Embryonic facial prominence (tissue), 1 donor: ENCODE measurements at regions not wholly inside any gene's neighbourhood (a gene's known extent, or its start where the extent isn't known, plus 50 kb on each side); places are given as distances from the start of the nearest gene placed in this dataset.
"Not testable (repeated sequence)": the region's sequence is repeated elsewhere in the genome, so short reads cannot be mapped to it uniquely, and the experiment has no call there.

ENCODE experiments used
- DNase-seq: peaks from one replicate; pipeline ENCODE4 v3.0.0-alpha.2; 2016; ENCODE audit errors: extremely low spot score

DNA sequence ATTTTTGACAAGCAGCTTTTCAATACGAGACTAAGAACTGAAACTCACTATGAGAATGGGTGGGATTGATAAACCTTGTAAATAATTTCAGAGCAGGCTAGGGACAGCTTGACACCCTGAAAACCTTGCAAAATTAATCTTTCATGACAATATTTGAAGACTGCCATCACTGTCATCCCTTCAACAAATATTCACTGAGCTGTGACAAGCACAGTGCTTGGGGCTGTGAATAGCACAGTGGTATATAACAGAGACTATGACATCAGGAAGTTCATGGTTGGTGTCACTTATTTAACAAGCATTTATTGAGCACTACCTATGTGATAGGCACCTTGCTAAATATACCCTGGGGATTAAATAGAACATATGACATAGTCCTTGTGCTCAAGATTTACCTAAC is 741.0 kb upstream of the RIOK2 start:
- DNase-seq, result no peak

DNA sequence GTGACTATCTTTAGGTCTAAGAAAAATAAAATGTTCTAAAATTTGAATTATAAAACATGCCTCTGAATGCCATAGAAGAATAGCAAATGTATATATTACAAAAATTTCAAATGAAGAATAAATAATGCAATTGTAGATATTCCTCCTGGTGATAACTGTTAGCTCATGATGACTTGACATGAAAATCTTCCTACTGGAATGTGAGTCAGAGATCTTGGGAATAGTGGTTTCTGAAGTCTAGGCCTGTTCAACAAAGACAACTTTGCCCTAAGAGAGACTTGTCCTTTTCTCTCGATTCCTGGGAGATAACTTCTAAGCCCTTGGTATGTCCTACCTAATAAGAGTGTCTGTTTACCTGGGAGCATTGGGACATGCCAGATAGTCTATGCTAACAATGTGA is 746.3 kb upstream of the RIOK2 start:
- no peak for DNase-seq

DNA sequence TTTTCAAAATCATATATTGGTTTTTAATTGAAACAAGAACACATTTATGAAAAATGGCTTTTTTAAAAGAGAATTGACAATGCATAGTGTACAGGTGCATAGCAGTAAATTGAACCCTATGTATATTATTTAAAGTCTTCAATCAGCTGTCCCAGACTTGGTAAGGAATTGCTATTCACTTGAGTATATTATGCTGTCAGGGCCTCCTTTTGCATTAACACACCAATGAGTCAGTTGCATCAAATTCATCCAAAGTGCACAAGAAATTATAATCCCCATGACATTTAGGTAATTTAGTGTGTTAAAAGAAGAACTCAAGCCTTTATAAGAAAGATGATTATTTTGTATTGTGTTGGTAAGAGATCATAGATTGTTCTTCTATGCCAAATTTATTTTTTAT is 748.8 kb upstream of the RIOK2 start:
- DNase-seq, result no peak

DNA sequence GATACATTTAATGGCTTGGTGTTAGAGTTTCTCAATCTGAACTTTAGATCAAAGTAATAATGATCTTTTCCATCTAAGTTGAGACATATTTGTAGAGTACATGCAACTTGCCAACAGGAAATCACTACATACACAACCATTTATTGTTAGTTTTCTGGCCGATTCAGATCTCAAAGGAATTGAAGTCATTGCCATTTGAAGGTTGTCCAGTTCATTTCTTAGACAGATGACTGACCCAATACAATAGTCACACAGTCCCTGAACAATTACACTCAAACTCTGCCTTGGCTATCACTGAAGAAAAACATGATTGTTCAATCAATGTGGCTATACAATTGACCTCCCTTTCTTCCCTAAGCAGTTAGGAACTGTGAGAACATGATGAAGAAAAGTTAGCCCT is 753.2 kb upstream of the RIOK2 start:
- no peak for DNase-seq

DNA sequence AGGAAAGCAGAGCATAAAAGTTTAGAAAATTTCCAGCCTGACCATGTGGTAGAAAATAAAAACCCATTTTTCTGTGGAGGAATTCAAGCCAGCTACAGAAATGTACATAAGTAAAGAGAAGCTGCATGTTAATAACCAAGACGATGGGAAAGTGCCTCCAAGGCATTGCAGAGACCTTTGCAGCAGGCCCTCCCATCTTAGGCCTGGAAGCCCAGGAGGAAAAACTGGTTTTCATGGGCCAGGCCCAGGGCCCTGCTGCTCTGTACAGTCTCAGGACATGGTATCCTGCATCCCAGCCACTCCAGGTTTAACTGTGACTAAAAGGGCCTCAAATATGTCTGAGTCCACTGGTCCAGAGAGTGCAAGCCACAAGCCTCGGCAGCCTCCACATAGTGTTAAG is 754.8 kb upstream of the RIOK2 start:
- DNase-seq, result no peak

DNA sequence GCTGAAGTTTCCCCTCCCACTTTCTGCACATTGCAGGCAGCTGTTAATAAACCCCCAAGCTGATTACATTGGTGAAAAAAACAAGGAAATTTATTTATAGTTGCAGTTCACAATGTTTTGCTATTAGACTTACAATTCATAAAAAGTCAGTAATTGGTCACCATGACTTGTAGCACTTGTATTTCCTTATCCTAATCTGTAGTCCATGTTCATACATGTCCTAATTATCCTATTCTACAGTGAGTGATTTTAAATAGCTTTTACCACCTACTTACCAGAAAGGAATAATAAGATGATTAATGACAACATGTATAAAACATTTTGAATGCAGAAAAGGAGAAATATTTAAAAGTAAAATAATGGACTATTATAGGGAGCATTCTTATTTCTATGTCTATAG is 760.0 kb upstream of the RIOK2 start:
- DNase-seq, result no peak

DNA sequence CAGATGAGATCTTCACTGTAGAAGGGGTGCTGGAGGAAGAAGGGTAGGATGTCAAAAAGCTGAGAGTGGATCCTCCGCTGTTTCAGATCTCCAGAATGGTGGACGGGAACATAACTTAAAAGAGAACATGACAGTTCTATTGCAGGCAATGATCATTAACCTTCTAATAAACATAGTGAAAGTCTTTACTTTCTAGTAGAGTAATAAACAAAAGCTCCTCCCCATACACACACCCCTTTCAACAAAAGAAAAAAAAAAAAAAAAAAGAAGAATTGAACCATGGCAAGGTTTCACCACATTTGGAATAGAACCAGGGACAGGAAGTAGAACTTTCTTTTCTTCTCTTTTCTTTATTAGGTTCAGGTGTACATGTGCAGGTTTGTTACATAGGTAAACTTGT is 768.1 kb upstream of the RIOK2 start:
- no peak for DNase-seq

DNA sequence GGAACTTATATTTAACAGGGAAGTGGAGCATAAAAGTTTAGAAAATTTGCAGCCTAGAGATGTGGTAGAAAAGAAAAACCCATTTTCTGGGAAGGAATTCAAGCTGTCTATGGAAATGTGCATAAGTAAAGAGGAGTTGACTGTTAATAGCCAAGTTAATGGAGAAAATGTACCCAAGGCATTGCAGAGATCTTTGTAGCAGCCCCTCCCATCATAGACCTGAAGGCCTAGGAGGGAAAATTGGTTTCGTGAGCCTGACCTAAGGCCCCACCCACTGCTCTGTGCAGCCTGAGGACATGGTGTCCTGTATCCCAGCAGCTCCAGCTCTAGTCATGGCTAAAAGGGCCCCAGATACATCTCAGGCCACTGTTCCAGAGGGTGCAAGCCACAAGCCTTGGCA is 772.4 kb upstream of the RIOK2 start:
- DNase-seq, result no peak

DNA sequence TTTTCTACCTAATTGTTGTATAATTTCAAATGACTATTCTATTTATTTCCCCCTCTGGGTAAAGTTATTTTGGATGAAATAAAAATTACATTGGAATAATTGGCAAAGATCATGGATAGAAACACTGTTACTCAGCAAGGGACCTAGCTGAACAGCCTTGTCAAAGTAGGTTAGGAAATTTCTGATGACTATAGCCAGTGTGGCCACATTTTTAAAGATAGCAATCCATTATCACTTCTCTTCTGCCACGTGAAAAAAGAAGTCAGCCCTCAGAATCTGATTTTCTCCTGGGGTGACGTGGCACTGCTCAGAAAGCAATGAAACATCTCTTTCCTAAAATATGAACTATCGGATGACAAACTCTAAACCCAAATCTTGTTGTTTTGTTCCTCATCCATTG is 784.2 kb upstream of the RIOK2 start:
- no peak for DNase-seq

DNA sequence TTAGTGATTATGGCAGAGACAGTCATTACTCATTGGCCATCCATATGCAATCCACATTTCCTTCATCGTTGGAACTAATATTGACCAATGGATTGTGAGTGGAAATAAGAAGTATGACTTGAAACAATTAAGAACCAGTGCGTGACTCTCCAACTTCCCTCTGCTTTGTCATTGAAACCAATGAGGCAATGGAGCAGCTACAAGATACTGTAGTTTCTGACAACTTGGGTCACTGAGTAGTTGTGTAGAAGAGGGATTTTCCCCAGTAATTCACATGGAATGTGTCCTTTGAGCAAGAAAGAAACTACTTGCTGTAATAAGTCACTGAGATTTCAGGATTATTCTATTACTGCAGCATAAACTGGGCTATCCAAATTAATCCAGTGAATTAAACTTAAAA is 785.3 kb upstream of the RIOK2 start:
- DNase-seq, result no peak

DNA sequence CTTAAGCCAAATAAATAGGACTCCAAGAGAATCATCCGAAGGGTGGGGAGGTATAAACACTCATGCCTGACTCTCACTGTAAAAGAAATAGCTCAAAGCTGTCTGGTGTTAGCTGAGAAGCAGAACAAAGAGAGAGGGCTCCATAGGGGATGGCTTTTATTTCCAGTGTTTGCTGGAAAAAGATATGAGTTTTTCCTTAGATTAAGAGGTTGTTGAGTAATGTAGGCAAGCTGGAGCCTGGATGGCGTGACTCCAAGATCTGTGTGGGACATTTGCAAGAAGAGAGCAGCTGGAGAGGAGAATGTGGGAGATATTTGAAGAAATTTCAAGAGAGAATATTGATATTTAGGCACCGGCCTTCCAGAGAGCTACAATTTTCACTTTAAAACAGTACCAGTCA is 793.7 kb upstream of the RGMB start:
- DNase-seq, result no peak

DNA sequence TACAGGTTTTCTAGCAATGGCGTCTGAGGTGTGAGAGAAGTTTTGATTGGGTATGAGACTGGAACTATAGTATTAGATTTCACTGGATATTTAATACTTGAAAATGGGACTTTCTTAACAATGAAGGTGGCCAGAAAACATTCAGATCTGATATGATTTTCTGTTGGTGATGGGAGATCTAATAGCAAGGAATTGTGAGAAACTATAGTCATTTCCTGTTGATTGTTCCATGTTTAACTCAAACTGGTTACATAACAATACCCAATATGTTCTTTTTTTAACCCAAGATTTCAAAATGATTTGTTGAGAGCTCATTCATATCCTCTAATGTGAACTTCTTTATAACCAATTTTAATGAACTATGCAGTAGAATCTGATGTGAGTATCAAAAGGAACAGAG is 793.2 kb upstream of the RGMB start:
- DNase-seq, result no peak

DNA sequence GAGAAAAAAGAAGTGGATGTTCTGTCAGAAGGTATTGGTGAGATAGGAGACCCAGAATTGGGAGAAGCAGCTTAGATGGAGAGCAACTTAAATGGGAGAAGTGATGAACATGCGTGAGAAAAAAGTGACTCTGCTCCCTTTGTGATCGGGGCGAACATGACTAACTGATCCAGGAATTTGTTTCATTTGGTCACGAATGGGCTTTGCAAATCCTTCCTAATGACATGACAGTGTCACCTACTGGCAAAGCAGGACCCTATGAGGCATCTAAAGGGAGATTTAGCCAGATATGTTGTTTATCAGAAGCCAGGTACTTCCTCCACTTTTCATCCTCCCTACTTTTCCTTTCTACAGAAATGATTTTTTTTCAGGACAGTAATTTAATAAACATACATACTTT is 787.4 kb upstream of the RGMB start:
- DNase-seq, result no peak

DNA sequence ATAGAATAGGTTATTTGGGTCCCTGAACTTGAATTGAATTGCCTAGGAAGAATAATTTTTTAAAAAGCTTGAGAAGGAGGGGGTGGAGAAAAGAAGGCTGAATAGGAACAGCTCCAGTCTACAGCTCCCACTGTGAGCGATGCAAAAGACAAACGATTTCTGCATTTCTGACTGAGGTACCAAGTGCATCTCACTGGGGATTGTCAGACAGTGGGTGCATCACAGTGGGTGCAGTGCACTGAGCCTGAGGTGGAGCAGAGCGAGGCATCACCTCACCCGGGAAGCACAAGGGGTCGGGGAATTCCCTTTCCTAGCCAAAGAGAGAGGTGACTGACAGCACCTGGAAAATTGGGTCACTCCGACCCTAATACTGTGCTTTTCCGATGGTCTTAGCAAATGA is 782.2 kb upstream of the RGMB start:
- no peak for DNase-seq

DNA sequence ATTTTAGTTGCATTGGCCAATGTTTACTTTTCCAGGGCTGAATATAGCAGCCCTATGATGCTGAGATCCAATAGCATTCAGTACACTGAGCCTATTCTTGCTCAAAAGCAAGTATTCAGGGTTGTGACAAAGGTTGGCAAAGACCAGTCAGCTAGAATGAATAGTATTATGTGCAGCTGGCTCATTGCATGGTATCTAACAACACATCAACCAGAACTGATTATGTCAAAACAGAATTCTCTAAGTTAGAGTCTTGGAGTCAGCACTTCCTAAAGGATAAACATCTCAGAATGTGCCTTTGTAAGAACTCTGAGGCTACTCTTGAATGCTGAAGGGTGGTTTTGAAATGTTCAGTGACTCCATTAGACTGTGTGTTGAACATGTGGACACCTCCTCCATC is 774.5 kb upstream of the RGMB start:
- DNase-seq, result no peak

DNA sequence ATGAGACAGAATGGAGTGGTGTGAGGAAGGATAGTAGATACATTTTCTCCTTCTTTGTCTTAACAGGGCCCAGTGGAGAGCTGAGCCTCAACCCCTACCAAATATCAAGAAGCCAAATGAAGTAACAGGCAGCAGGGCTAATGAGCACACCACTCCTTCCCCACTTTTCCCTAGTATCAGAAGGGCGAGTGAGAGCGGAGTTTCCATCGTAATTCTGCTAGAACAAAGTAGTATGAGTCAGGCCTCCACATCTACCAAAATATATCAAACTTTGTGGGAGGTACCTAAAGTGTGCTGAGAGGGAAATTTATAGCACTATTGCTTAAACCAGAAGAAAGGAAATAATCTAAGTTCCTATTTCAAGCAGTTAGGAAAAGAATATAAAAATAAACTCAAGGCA is 769.0 kb upstream of the RGMB start:
- no peak for DNase-seq

DNA sequence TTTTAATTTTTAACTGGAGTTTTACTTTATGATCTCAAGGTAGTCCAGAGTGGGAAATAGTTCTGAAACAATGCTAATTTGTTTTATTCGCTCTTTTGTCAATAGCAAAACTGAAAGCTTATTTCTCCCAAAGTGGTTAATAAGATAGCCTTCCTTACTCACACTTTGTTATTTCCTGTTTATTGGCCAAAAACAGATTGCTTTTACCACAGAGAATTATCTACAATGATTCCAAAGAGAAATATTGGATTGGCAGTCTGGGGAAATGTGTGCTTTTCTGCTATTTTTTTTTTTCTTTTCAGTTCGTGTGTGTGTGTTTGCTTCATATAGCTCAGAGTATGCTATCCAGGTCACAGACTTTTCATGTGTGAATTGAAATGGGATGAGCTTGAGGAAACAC is 756.7 kb upstream of the RGMB start:
- no peak for DNase-seq

DNA sequence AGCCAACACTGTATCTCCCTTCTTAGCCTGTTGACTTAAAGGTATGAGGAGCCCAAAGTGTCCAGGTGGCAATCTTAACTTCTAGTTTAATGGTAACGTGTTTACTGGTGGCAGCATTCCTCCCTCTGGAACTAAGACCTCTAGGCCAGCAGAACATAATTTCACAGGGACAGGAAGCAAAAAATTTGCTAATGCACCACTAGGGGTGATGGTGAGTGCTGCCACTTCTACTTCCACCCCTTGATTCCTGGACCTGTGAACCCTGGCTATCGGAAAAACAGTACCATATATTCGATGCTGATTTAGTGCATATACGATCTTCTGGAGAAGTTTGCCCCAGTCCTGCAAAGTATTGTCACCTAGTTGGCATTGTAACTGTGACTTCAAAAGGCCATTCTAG is 743.2 kb upstream of the RGMB start:
- not testable (repeated sequence) for DNase-seq

DNA sequence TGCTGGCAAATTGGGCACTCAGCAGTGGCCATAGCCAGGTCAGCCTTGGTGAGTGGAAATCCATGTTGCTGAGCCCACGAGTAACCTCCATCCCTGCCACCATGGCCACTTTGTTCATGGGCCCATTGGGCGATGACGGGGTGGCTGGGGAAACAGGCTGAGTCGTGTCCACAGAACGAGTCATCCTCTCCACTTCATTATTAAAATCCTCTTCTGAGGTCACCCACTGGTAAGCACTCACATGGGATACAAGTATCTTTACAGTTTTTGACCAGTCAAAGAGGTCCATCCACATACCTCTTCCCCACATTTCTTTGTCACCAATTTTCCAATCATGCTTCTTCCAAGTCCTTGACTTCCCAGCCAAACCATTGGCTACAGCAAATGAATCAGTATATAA is 742.4 kb upstream of the RGMB start:
- DNase-seq, result not testable (repeated sequence)

DNA sequence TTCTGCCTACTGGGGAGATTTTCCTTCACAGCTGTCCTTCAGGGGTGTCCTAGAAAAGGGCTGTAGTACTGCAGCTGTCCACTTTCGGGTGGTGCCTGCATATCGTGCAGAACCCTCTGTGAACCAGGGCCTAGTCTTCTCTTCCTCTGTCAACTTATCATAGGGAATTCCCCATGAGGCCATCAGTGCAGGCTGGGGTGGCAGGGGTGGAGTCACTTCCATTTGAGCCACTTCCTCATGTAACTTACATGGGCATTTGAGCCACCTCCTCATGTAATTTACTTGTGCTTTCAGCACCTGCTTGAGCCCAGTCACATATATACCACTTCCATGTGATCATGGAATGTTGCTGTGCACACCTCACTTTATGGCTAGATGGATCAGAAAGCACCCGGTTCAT is 742.0 kb upstream of the RGMB start:
- no peak for DNase-seq

DNA sequence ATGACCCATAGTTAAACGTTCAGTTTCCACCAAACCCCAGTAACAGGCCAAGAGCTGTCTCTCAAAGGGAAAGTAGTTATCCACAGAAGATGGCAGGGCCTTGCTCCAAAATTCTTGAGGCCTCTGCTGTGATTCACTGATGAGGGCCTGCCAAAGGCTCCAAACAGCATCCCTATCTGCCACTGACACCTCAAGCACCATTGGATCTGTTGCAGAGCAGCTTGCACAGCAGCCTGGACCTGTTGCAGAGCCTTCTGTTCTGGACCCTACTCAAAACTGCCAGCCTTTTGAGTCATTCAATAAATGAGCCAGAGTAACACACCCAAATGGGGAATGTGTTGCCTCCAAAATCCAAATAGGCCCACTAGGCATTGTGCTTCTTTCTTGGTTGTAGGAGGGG is 741.5 kb upstream of the RGMB start:
- no peak for DNase-seq

DNA sequence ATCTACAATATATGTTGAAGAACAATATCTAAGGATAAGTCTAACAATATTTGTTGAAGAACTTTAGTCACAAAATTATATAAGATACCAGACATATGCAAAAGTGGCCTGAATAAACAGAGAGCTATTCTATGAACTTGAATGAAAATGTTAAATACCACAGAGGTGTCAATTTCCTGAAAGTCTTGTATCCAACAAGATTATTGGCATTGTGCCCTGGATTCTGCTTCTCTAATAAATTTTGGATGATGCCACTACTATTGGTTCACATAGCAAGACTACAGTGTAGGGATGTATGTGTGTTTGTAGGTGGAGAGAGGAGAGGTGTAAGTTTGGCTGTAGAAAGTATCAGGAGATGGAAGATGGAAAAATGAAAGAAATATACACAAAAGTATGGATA is 731.8 kb upstream of the RGMB start:
- DNase-seq, result no peak

DNA sequence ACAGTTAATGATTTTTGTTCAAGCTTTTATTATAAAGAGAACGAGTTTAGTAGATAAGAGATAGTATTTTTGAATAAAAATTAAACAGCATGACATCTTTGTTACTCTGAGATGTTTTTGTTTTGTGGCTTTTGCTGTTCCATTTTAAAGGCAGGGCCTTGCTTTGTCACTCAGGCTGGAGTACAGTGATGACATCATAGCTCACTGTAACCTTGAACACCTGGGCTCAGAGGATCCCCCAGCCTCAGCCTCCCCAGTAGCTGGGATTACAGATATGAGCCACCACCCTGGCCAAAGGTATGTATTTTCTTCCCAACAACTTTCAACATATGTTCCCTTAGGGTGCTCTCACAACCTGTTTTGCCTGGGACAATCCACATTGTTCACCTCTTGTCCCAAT is 730.9 kb upstream of the RGMB start:
- DNase-seq, result no peak

DNA sequence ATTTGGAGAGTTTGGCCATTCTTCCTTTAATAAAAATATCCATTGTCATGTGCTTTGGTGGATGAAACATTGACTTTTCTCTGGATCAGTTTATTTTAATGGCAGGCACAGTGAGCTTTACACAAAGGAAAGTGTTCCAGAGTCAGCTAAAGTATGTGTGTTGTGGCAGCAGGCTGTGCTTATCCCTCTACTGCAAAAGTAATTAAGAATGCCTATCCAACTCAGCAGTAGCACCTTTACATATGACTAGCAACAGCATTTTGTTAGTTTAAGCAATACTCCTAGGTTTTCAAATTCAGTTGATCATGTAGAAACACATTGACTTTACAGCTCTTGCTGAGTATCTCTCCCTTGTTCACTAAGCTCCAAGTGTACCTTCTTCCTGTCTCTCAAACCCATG is 730.5 kb upstream of the RGMB start:
- no peak for DNase-seq

DNA sequence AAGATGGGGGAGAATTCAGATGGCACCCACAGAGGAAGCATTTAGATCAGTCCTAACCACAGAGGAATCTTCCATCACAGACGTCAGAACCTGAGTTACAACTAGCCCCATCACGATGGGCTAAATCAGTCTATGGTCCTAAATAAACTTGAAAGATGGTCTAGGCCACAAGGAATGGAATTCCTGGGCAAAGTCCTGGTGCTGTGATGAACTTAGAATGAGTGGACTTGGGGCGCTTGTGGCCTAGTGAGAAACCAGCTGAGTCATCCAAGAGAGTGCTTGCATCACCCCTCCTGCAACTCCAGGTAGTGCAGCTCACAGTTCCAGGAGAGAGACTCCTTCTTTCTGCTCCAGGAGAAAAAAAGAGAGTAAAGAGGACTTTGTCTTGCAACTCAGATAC is 722.9 kb upstream of the RGMB start:
- DNase-seq, result no peak
